Sigmoid colon (tissue), 4 donors: ENCODE measurements at regions not wholly inside any gene's neighbourhood (a gene's known extent, or its start where the extent isn't known, plus 50 kb on each side); places are given as distances from the start of the nearest gene placed in this dataset.
"Not testable (repeated sequence)": the region's sequence is repeated elsewhere in the genome, so short reads cannot be mapped to it uniquely, and the experiment has no call there.

Experiments used
- EP300 ChIP-seq, 4 donors: sonication (generic); formaldehyde crosslinking; IDR thresholded peaks; one replicate each; pipeline ENCODE4 v1.6.1; 2017; ENCODE audit warnings: antibody characterized with exemption in 4 of 4
- POLR2A ChIP-seq, 2 donors: fragments of 450-650 bp; IDR thresholded peaks; one replicate each; pipeline ENCODE4 v1.6.1; 2016; ENCODE audit warnings: antibody characterized with exemption in 2 of 2, mild to moderate bottlenecking in 2 of 2, moderate library complexity in 2 of 2
- TF ChIP-seq, protein P1 (sequence below), 4 experiments: fragments of 450-650 bp in 3 of 4; fragments of 200-600 bp in 1 of 4; IDR thresholded peaks; one replicate each; pipeline ENCODE4 v1.5.1; 2016 to 2019; ENCODE audit warnings: antibody characterized with exemption in 4 of 4, mild to moderate bottlenecking in 3 of 4, moderate library complexity in 2 of 4

DNA sequence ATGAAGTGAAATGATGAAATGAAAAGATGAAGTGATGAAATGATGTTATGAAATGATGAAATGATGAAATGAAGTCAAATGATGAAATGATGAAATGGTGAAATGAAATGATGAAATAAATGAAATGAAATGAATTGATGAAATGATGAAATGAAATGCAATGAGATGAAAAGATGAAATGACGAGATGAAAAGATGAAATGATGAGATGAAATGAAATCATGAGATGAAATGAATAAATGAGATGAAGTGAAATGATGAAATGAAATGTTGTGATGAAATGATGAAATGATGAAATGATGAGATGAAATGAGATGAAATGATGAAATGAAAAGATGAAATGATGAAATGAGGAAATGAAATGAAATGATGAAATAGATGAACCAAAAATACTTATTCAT lies 315.3 kb downstream of the TP53TG3F start:
- not testable (repeated sequence) for TF ChIP-seq EP300, POLR2A (IDR thresholded peaks at IDR 0.05)
- TF ChIP-seq, protein P1, sequence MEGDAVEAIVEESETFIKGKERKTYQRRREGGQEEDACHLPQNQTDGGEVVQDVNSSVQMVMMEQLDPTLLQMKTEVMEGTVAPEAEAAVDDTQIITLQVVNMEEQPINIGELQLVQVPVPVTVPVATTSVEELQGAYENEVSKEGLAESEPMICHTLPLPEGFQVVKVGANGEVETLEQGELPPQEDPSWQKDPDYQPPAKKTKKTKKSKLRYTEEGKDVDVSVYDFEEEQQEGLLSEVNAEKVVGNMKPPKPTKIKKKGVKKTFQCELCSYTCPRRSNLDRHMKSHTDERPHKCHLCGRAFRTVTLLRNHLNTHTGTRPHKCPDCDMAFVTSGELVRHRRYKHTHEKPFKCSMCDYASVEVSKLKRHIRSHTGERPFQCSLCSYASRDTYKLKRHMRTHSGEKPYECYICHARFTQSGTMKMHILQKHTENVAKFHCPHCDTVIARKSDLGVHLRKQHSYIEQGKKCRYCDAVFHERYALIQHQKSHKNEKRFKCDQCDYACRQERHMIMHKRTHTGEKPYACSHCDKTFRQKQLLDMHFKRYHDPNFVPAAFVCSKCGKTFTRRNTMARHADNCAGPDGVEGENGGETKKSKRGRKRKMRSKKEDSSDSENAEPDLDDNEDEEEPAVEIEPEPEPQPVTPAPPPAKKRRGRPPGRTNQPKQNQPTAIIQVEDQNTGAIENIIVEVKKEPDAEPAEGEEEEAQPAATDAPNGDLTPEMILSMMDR (IDR thresholded peaks at IDR 0.05), result not testable (repeated sequence)
